GM21825 (cell line): ENCODE measurements at regions not wholly inside any gene's neighbourhood (a gene's known extent, or its start where the extent isn't known, plus 50 kb on each side); places are given as distances from the start of the nearest gene placed in this dataset.

ENCODE experiments used
- ATAC-seq: cut with Tn5 transposase; IDR thresholded peaks from one replicate; pipeline ENCODE4 v1.9.1; 2021; ENCODE audit warnings: mild to moderate bottlenecking, moderate library complexity; ENCODE audit not compliant: unreplicated experiment

DNA sequence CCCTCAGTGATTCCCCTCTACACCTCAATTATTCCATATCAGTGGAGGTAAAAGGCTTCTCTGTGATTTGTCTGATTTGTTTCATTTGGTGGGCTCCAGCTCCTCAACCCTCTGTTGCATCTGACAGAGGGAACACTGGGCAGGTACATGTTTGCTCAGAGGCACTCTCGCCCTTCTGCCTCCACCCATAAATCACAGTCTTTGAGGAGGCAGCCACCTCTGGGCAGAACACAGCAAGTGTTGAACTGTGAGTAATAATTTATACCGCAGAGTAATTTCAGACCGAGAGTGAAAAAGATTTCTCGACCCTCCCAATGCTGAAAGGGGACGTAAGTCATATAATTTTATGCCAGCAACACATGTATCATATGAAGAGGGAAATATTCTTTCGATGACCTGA, 330.1 kb upstream of the PBX1 start:
- ATAC-seq, result no peak

DNA sequence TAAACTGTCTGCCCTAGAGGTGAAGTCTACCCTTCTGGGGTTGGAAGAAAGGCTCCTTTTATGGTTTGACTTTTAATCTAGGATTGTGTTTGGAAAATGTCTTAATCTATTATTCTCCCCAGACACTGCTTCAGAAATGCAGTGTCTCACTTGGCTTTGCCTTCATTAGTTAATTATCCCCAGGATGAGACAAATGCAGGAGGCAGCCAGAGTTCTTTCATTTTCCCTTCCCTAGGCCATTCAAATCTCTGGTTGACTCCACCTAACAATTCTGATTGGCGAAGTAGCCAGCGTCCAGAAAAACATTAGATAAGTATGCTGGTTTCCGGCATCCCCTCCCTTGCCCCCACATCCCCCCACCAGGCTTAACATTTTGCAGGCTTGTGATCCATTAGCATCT, 325.8 kb upstream of the PBX1 start:
- no peak for ATAC-seq

DNA sequence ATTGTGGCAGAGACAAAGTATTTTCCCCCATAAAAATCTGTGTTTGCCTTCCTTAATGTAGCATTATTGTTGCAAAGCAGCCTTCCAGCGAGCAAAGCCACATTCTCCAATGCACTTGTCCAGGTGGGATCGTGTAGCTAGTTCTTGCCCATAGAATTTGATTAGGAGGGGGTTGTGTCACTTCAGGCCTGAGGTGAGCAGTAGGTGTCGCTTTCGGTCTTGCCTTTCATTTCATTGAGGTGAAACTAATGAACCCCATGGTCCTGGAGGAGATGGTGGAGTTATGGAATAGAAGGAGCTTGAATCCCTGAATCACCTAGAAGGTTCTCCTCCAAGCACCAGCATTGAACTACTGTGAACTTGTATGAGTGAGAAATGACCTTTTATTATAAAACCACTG, 318.9 kb upstream of the PBX1 start:
- ATAC-seq, result no peak

DNA sequence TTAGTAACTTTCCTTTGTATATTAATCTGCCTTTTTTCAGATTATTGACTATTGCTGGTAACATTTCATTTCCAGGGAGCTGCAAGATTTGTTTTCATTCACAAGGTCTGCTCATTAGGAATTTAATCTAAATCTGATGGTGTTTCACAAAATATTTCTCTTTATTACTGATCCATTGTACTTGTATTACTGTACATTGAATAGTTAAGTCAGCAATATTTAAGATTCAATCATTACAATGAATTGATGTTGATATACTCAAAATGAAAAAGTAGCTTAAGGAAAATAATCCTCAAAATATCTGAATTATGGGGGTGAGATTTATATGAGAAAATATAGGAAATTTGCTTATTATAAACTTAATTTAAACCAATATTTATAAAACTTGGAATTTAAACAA, 308.6 kb upstream of the PBX1 start:
- no peak for ATAC-seq

DNA sequence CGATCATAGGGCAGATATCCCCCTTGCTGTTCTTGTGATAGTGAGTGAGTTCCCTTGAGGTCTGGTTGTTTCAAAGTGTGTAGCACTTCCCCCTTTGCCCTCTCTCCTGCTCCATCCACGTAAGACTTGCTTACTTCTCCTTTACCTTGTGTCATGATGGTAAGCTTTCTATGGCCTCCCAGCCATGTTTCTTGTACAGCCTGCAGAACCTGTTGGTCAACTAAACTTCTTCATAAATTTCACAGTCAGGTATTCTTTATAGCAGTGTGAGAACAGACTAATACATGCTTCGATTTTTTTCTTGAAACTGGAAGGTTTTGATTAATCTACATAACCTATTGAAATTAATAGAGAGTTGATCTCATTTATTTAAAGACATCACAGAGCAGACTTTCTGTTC, 302.5 kb upstream of the PBX1 start:
- no peak for ATAC-seq

DNA sequence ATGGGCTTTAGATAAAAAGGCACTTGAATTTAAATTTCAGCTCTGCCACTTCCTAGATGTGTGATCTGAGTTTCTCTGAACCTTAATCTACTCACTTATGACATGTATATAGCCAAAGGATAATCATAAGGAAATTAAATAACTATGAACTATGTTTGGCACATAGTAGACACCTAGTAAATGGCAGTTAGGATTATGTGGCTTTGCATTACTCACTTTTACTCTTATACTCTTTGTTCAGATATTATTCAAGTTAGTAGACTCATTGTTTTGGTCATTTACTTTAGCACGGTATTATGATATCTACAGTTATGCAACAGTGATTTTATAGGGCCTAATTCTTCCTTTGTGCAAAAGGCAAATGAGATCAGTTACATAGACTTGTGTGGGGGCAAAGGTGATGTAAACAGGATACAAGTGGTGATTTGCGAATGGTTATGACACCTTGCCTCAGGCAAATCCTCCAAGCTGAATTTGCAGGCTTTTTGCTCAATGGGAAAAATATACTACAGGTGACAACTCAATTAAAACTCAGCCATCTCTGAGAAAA, 297.2 kb upstream of the PBX1 start:
- no peak for ATAC-seq

DNA sequence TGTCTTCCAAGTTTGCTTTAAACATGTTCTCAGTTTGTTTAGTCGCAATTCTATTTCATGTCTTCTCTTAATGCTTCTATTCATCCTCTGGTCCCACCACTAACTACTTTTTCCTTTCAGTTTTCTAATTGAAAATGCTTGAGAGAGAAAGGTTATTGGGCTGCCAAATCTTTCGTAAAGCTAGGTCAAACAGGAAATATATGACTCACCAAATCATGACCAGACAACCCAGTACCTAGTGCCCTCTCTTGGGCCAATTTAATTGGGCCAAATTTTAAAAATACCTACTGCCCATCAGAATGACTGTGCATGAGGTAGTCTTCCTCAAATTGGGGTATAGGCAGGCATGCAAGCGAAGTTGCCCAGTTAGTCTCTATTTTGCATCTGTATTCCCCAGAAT, 295.4 kb upstream of the PBX1 start:
- ATAC-seq, result no peak

DNA sequence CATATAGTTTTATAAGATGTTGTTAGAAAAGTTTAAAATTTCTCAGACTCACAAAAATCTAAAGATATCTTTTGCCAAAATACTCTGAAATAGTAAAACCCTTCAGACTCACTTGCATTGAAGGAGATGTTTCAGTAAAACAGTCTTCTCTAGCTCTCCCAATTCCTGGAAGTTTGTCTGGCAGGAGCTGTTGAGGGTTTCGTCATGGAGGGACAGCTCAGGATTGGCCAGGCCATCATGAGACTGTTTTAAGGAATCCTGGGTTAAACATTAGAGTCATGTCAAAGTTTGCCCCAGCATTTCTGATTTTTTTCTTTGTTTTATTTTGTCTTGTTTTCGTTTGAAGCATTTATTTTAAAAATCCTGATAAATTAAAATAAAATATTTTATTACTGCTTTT, 293.8 kb upstream of the PBX1 start:
- no peak for ATAC-seq

DNA sequence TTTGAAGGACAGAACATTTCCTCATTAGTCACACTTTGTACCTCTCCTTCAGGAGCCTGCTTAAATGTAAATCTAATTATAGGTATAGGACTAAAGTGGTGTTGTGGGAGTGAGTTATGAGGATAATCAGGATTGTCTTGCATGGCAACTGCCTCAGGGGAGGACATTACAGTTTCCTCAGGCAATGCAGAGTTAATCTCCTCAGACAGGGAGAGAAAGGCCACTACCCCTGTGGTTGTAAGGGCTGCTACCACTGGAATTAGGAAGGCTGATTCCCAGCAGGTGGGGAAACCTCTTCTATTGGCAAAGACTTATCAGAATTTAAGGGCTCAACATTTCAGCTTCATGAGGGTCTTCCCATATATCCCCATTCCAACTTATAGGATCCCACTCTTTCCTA, 286.8 kb upstream of the PBX1 start:
- ATAC-seq, result no peak

DNA sequence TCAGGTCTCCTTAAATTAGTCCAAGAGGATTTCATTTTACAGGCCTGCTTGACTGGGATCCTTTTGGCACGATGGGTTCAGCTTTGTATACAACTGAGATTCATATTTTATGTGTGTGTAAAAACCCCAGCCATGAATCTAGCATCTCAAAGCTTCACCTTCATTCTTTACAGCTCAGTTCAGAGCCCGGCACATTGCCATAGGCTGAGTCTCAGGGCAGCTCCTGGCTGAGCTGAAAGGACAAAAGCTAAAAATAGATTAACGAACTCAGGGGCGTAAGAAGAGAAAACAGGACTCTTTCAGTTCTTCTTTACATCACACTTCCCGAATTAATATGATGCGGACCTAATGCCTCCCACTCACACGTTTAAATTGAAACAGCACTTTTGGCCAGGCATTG, 262.8 kb upstream of the PBX1 start:
- no peak for ATAC-seq

DNA sequence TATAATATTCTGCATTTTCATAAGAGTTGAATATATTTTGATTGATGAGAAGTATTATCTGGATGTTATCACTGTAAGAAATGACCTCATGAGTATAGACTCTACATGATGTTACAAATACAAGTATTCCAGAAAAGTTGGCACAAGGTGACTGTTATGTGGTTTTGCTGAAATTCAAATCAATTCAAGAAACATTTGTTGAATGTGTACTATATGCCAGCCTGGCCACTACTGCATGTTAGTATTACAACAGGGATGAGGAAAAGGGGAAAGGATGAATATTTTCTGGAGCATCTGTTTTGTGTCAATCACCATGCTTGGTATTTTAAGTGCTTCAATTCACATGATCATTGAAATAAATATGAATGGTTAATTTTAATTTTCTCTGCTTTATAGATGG, 250.9 kb upstream of the PBX1 start:
- no peak for ATAC-seq

DNA sequence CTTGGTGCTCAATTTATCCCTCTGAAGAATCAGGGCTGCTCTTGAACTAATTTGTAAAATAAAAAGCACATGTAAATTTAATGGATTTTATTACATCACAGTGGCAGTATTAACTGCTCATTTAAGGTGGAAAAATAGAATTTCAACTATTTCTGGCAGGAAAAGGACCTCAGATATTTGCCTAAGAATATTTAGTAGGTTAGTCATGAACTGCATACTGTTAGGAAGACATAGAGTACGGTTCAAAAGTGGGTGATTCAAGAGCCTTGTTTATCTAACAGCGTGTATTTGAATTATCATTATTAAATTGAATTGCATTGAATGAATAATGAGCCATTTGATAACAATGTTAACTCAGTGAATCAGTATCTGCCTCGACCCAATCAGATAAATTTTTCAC, 248.8 kb upstream of the PBX1 start:
- ATAC-seq, result no peak

DNA sequence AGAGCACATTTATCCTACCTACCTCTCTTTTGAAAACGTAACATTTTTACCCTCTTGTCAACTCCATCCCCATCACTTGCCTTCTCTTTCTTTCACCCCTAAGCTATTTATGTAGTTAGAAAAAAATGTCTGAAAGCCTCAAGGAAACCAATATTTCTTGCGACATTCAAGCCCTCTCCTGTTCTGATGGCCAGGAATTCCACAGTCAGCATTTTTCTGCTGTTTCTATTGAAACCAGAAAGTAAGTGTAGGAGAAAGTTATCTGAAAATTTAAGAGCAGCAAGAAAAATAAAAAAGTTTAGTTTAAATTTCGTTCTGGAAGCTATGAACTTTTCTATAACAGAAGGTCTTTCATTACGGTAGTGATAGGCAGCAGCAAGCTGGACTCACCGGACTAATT, 247.6 kb upstream of the PBX1 start:
- ATAC-seq, result no peak

DNA sequence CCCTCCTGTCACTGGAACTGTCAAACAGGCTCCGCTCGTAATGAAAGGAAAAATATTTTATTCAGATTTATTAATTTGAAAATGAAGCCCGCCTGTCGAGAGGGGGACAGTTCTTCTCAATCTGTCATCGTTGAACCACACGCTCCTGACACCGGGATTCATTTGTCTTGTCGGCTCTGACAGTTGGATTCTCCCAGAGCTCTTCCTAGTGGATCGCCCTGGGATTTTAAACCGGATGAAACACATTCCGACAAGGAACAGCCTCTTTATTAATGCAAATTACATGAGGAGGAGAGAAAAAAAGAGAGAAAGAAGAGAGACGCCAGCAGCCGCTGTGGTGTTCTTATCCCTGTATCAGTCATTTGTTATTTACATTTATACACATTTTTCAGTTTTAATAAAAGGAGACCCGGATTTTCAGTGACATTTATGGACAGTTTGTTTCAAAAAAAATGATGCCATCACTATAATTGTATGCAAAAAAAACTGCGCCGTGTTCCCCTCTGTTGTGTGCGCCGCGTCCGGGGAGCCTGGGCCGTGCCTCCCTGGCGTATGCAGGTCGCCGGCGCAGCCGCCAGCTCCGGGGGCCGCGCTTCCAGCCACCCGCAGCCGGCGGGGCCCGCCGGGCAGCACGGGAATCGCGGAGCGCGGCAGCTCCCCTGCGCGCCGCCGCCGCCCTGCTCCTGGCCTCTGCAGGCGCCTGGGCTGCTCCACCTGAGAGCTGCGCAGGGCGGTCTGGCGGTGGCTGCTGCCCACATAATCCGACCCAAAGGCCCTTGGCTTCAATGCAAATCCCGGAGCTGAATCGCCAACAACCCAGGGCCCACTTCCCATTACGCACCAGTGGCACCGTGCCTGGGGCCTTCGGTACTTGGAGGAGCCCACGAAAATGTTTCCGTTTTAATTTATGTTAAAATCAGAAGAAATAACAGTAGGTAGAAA, 237.9 kb upstream of the PBX1 start:
- no peak for ATAC-seq

DNA sequence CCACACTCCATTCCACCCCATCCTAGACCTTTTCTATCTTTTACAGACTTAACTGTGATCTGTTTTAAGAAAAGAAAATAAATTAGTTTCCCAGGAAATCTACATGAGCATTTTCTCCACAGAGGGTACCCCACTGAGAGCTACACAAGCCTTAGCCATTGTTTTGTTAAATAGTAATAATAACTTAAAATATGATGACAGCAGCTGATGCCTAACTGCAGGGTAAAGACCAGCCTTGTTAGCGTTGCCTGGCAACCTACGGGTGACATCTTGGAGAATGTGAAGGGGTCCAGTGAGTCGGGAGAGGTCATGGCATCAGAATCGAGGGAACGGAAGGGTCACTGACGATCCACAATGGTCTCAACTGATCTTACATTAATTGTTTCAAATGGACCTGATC, 233.2 kb upstream of the PBX1 start:
- ATAC-seq, result no peak

DNA sequence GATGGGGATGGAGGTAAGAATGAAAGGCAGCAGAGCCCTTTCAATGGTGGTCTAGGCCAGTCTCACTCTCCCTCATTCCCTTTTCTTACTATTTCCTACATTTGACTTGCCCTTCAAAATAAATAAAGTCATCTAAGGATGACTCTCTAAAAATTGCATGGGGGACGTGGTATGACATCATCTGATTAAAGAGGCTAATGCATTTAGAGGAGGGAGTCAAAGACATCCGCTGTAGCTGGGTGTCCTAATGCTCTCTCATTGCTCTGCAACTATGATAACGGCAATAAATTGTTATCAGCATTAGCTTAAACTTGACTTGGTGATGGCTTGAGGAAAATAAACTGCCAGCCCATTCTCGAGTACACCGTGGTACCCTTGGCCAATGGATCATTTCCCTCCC, 225.6 kb upstream of the PBX1 start:
- no peak for ATAC-seq

DNA sequence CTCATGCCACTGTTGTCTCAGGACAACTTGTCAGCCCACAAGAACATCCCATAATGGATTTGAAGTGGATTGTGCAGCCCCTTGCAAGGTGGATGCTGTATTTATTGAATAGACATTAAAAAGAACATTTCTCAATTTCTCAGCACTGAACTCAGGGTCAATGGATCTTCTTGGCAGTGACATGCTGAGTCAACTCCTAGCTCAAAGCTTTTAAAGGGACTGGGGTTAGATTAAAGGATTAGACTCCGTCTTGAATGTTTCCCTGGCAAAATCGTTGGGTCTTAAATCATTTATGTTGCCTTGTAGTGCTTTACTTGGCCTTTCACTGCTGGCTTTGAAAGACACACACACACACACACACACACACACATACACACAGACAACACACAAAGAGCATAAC, 221.6 kb upstream of the PBX1 start:
- no peak for ATAC-seq

DNA sequence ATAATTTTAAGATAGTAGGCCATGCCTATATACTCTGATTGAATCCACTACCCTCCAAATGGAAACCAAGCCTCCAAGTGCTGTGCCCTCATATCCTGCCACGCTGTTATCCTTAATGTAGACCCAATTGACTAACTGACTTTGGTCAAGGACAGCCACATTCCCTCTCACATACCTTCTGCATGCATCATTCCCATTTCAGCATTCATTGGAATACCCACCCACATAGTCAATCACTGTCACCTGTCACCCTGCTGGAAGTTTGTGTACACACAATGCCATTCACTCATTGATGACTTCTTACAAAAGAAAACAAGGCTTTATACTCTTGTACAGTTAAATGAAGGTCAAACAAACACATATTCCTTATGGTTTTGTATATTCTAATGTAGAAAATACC, 221.1 kb upstream of the PBX1 start:
- no peak for ATAC-seq

DNA sequence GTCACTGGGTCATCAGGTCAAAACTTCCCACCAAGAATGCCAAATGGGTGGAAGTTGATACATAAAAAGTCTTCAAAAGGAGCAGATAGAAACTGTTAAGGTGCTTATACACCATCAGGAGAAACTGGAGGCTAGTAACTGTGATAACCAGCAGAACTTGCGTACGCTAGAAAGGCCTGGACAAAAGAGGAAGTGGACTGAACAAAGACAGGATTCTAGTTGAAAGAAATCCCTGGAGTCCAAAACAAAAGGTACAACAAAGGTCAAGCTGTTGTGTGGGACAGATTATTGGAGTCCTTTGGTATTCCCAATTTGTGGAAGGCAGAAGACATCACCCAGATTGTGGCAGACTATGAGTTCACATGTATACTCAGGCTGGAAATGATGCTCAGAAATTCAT, 215.8 kb upstream of the PBX1 start:
- no peak for ATAC-seq

DNA sequence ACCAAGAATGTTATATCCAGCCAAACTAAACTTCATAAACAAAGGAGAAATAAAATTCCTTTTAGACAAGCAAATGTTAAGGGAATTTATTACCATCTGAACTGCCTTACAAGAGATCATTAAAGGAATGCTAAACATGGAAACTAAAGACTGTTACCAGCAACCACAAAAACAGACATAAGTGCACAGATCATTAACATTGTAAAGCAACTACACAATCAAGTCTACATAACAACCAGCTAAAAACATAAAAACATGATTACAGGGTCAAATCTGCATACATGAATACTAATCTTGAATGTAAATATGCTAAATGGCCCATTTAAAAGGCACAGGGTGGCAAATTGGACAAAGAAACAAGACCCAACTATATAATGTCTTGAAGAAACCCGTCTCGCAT, 211.0 kb upstream of the PBX1 start:
- ATAC-seq, result no peak

DNA sequence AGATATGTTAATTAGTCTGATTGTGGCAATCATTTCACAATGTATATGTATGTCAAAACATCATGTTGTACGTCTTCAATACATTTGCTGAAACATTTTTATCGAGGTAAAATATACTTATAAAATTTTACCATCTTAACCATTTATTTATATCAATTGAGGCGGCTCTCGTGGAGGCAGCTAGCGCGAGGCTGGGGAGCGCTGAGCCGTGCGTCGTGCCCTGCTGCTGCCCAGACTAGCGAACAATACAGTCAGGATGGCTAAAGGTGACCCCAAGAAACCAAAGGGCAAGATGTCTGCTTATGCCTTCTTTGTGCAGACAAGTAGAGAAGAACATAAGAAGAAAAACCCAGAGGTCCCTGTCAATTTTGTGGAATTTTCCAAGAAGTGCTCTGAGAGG, 202.5 kb upstream of the PBX1 start:
- ATAC-seq, result no peak

DNA sequence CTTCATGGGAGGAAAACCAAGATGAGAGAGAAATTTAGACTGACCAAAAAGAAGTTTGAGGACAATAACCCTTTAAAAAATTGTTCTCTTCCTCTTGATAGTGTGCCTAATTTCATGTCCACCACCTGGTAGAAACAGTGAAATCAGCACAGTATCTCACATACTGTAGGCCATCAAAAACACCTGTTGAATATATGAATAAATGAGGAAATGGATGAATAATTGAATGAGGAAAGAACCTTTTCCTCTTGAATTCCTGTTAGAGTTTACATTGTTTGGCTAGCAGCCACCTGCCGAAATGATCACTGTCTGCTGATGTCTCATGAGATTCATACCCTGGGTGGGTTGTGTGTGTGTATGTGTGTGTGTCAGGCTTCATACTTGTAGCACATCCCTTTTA, 198.7 kb upstream of the PBX1 start:
- no peak for ATAC-seq

DNA sequence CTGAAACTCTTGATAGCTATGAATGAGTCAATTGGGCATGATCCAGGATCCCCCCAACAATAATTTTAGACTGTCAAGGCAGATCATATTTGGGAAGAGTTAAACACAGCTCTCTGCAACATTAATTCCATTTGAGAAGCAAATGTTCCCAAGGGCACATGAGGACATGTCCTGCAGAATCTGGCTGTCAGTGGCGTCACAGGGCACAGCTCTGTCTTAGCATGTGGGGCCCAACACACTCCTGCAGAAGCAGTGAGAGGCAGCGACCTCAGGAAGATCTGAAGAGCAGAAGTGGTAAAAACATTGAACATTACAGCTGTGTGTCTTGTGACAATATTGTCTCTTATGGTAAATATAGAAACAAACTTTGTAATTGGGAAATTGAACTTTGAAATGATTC, 197.1 kb upstream of the PBX1 start:
- ATAC-seq, result no peak
